ENCODE measurements at regions not wholly inside any gene's neighbourhood (a gene's known extent, or its start where the extent isn't known, plus 50 kb on each side); places are given as distances from the start of the nearest gene placed in this dataset.
"Not testable (repeated sequence)": the region's sequence is repeated elsewhere in the genome, so short reads cannot be mapped to it uniquely, and the experiment has no call there.

- CTCF ChIA-PET = no interaction called here
- Mint-ChIP-seq H3K4me1 (no peaks in the 10 kb centered on the region), H3K36me3 (no peaks in the 10 kb centered on the region), H3K27me3 (no peaks in the 10 kb centered on the region), H3K9me3 (no peaks in the 10 kb centered on the region), H3K4me3 (no peak overlapping the region), H3K27ac (no peak overlapping the region)
- no peak for DNase-seq
Measured at GRCh38 chr6:19369785-19370184, 467.4 kb upstream of the ID4 start.

DNA sequence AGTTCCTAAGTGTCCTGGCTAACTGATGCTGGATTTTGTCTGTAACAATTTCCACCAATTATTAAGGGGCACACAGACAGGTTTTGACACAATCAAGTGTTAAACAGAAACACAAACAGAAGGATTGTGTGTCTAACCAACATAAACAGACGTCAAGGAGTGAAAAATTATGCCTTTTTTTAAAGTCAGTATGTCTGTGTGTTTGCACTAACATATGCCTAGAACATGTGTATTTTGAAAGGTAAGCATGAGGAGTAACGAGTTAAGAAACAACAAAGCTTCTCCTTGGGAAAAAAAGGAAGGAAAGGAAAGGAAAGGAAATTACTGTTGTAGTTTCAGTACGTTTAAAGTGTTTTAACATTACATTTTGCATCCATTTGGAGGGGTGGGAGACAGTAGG is 466.3 kb upstream of the ID4 start:
- no peak for DNase-seq
- no peaks in the 10 kb centered on the region for H3K36me3 Mint-ChIP-seq

GRCh38 chr6:19375613-19376012 is 461.6 kb upstream of the ID4 start:
- no peak for DNase-seq
- Mint-ChIP-seq H3K4me3 (no peak overlapping the region), H3K4me1 (no peaks in the 10 kb centered on the region), H3K9me3 (no peaks in the 10 kb centered on the region), H3K36me3 (no peaks in the 10 kb centered on the region), H3K27me3 (no peaks in the 10 kb centered on the region), H3K27ac (no peak overlapping the region)
- CTCF ChIA-PET = no interaction called here

More for the DNA sequence above, 466.3 kb upstream of the ID4 start:
- no peaks in the 10 kb centered on the region for H3K9me3 Mint-ChIP-seq
- CTCF ChIA-PET = no interaction called here
- no peaks in the 10 kb centered on the region for H3K4me1 Mint-ChIP-seq
- no peak overlapping the region for H3K27ac Mint-ChIP-seq
- no peaks in the 10 kb centered on the region for H3K27me3 Mint-ChIP-seq
- H3K4me3 Mint-ChIP-seq = no peak overlapping the region

- H3K4me1 Mint-ChIP-seq = no peaks in the 10 kb centered on the region
- no peaks in the 10 kb centered on the region for H3K27me3 Mint-ChIP-seq
- H3K27ac Mint-ChIP-seq = no peak overlapping the region
- no peak overlapping the region for H3K4me3 Mint-ChIP-seq
- H3K36me3 Mint-ChIP-seq = no peaks in the 10 kb centered on the region
- CTCF ChIA-PET = no interaction called here
- no peaks in the 10 kb centered on the region for H3K9me3 Mint-ChIP-seq
- DNase-seq = no peak
Measured at GRCh38 chr6:19377722-19378121, 459.4 kb upstream of the ID4 start.

DNA sequence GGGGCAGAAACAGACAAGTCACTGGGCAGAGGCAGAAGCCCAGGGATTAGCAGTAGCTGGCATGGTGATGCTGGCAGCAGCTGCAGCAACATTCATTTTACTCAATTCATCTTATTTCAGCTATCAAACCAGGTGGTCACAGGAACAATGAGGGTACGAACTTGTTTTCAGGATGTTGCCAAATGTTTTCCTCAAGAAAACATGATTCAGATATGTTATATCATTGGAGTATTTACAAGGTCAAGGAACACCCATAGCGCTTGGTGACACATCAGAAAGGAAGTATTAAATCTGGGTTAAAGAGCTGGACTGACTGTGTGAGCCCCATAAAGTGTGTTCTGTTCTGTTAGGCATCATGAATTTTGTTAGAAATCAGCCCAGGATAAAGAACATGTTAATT is 456.9 kb upstream of the ID4 start:
- CTCF ChIA-PET = no interaction called here
- Mint-ChIP-seq H3K27ac (no peak overlapping the region), H3K36me3 (no peaks in the 10 kb centered on the region), H3K4me3 (no peak overlapping the region), H3K4me1 (no peaks in the 10 kb centered on the region), H3K27me3 (no peaks in the 10 kb centered on the region), H3K9me3 (no peaks in the 10 kb centered on the region)
- no peak for DNase-seq

- CTCF ChIA-PET = no interaction called here
- H3K9me3 Mint-ChIP-seq = no peaks in the 10 kb centered on the region
- H3K4me1 Mint-ChIP-seq = no peaks in the 10 kb centered on the region
- no peak overlapping the region for H3K4me3 Mint-ChIP-seq
- H3K27ac Mint-ChIP-seq = no peak overlapping the region
- no peaks in the 10 kb centered on the region for H3K36me3 Mint-ChIP-seq
- H3K27me3 Mint-ChIP-seq = no peaks in the 10 kb centered on the region
- DNase-seq = no peak
Measured at GRCh38 chr6:19382676-19383075, 454.5 kb upstream of the ID4 start.

DNA sequence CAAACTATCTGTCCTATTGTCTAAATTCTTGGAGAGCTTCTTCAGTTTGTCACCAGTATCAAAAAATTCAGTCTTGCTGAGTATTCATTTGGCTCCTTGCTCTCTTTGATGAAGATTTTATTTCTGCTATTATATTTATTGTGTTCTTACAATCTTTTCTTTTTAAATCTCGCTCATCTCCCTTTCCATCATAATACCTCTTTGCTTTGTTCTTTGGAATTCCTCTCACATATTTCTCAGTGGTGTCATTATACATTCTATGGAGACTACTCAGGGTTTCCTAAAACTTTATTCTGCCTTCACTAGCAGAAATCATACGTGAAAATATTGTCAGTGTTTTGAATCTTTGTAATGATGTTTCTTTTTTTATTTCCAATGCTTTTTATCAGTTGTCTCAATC is 445.2 kb upstream of the ID4 start:
- no peak overlapping the region for H3K27ac Mint-ChIP-seq
- CTCF ChIA-PET = no interaction called here
- no peak for DNase-seq
- no peaks in the 10 kb centered on the region for H3K27me3 Mint-ChIP-seq
- peaks cover 8% of the 10 kb centered on the region for H3K9me3 Mint-ChIP-seq
- no peak overlapping the region for H3K4me3 Mint-ChIP-seq
- no peaks in the 10 kb centered on the region for H3K4me1 Mint-ChIP-seq
- H3K36me3 Mint-ChIP-seq = no peaks in the 10 kb centered on the region

DNA sequence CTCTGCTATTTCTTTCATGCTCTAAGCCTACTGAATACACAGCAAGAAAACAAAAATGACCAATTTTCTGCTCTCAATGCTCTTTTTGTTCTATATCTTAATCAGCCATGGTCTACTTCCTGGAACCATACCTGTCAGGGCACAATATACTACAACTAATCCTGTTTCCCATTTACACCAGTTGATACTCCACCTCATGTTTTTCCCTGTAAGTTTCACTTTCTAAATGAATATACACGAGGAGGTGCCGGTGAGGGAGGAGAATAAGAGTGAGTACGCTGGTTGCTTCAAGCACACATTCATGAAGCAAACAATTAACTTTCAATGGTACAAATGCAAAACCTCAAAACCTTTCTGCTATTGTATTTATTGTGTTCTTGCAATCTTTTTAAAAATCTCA is 443.1 kb upstream of the ID4 start:
- Mint-ChIP-seq H3K9me3 (peaks cover 10% of the 10 kb centered on the region), H3K27me3 (no peaks in the 10 kb centered on the region), H3K27ac (no peak overlapping the region), H3K4me3 (no peak overlapping the region), H3K36me3 (no peaks in the 10 kb centered on the region), H3K4me1 (no peaks in the 10 kb centered on the region)
- CTCF ChIA-PET = no interaction called here
- DNase-seq = no peak

- Mint-ChIP-seq H3K36me3 (no peaks in the 10 kb centered on the region), H3K4me3 (no peak overlapping the region), H3K4me1 (no peaks in the 10 kb centered on the region), H3K27ac (no peak overlapping the region), H3K27me3 (no peaks in the 10 kb centered on the region), H3K9me3 (peaks cover 11% of the 10 kb centered on the region)
- CTCF ChIA-PET = no interaction called here
- DNase-seq = no peak
Measured at GRCh38 chr6:19394687-19395086, 442.5 kb upstream of the ID4 start.

- DNase-seq = no peak
Measured at GRCh38 chr6:19395316-19395715, 441.9 kb upstream of the ID4 start.

DNA sequence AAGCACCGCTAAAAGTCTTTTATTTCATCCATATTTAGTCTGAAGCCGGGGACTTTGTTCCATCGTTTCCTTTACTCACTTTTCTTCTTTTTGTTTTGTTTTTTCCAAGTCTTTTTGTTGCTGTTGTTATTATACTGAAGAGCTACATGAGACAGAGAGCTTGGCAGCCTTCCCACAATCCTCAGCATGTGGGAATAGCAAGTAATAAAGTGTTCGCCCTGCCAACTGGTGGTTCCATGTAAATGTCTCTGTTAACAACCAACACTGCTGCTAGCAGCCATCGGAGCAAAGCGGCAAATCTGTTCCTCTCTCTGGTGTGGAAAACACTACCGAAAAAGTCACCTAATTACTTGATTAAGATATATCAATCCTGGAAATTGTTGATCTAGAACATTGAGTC is 437.8 kb upstream of the ID4 start:
- Mint-ChIP-seq H3K9me3 (peaks cover 18% of the 10 kb centered on the region), H3K4me3 (no peak overlapping the region), H3K27ac (no peak overlapping the region), H3K36me3 (no peaks in the 10 kb centered on the region), H3K27me3 (no peaks in the 10 kb centered on the region), H3K4me1 (no peaks in the 10 kb centered on the region)
- DNase-seq = no peak
- CTCF ChIA-PET = no interaction called here

More at GRCh38 chr6:19395316-19395715, 441.9 kb upstream of the ID4 start:
- no peaks in the 10 kb centered on the region for H3K27me3 Mint-ChIP-seq
- no peaks in the 10 kb centered on the region for H3K4me1 Mint-ChIP-seq
- no peaks in the 10 kb centered on the region for H3K36me3 Mint-ChIP-seq
- no peak overlapping the region for H3K4me3 Mint-ChIP-seq
- CTCF ChIA-PET = no interaction called here
- H3K9me3 Mint-ChIP-seq = peaks cover 12% of the 10 kb centered on the region
- no peak overlapping the region for H3K27ac Mint-ChIP-seq

GRCh38 chr6:19404884-19405283 is 432.3 kb upstream of the ID4 start:
- CTCF ChIA-PET, H3K27me3 Mint-ChIP-seq, DNase-seq, H3K4me3 Mint-ChIP-seq, H3K4me1 Mint-ChIP-seq, H3K27ac Mint-ChIP-seq, H3K36me3 Mint-ChIP-seq: not testable (repeated sequence)
- peaks cover 17% of the 10 kb centered on the region for H3K9me3 Mint-ChIP-seq

- H3K27me3 Mint-ChIP-seq = no peaks in the 10 kb centered on the region
- H3K36me3 Mint-ChIP-seq = no peaks in the 10 kb centered on the region
- H3K27ac Mint-ChIP-seq = no peak overlapping the region
- DNase-seq = no peak
- H3K4me3 Mint-ChIP-seq = no peak overlapping the region
- no peaks in the 10 kb centered on the region for H3K4me1 Mint-ChIP-seq
- CTCF ChIA-PET = interaction anchor here (0.5 kb wide), 1 partner anchor 1241 kb away, joined by 3 read pairs; no protein-coding TSS in a partner anchor
- H3K9me3 Mint-ChIP-seq = peaks cover 8% of the 10 kb centered on the region
Measured at GRCh38 chr6:19408331-19408730, 428.8 kb upstream of the ID4 start.

GRCh38 chr6:19410481-19410880 is 426.7 kb upstream of the ID4 start:
- Mint-ChIP-seq H3K4me3 (no peak overlapping the region), H3K27ac (no peak overlapping the region), H3K4me1 (no peaks in the 10 kb centered on the region), H3K36me3 (no peaks in the 10 kb centered on the region), H3K9me3 (peaks cover 1% of the 10 kb centered on the region), H3K27me3 (no peaks in the 10 kb centered on the region)
- CTCF ChIA-PET = no interaction called here
- DNase-seq = no peak

- H3K27ac Mint-ChIP-seq = no peak overlapping the region
- no peaks in the 10 kb centered on the region for H3K4me1 Mint-ChIP-seq
- H3K36me3 Mint-ChIP-seq = no peaks in the 10 kb centered on the region
- H3K27me3 Mint-ChIP-seq = no peaks in the 10 kb centered on the region
- H3K4me3 Mint-ChIP-seq = no peak overlapping the region
- CTCF ChIA-PET = no interaction called here
- H3K9me3 Mint-ChIP-seq = no peaks in the 10 kb centered on the region
- DNase-seq = no peak
Measured at GRCh38 chr6:19413323-19413722, 423.8 kb upstream of the ID4 start.

DNA sequence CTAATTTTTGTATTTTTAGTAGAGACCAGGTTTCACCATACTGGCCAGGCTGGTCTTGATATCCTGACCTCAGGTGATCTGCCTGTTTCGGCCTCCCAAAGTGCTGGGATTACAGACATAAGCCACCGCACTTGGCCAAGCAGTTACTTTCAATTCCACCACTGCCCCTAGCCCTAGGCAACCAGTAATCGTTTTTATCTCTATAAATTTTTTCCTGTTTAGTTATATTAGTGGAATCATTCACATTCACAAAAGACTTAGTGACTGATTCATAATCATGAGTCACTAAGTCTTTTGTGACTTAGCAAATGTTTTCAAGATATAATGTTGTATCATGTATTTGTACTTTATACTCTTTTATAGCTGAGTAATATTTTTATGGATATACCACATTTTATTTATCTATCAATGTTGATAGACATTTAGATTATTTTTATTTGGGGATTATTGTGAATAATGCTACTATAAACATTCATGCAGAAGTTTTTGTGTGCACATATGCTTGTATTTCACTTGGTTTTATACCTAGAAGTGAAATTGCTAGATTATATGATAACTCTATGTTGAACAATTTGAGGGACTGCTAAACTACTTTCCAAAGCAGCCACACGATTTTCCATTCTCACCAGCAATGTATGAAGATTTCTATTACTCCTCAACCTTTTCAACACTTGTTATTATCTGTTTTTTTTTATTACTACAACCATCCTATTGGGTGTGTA is 421.4 kb upstream of the ID4 start:
- H3K27me3 Mint-ChIP-seq = no peaks in the 10 kb centered on the region
- H3K4me3 Mint-ChIP-seq = no peak overlapping the region
- H3K27ac Mint-ChIP-seq = no peak overlapping the region
- DNase-seq = no peak
- CTCF ChIA-PET = no interaction called here
- H3K4me1 Mint-ChIP-seq = no peaks in the 10 kb centered on the region
- peaks cover 1% of the 10 kb centered on the region for H3K9me3 Mint-ChIP-seq
- H3K36me3 Mint-ChIP-seq = no peaks in the 10 kb centered on the region
